GM10266 (cell line): ENCODE measurements at regions not wholly inside any gene's neighbourhood (a gene's known extent, or its start where the extent isn't known, plus 50 kb on each side); places are given as distances from the start of the nearest gene placed in this dataset.

Experiments used
- DNase-seq: peaks from one replicate; pipeline ENCODE4 v3.0.0; 2012; ENCODE audit errors: extremely low spot score
- TF ChIP-seq, protein P1 (sequence below): IDR thresholded peaks from 2 replicates; pipeline ENCODE4 v1.5.1; 2012; ENCODE audit warnings: mild to moderate bottlenecking, low read depth; ENCODE audit not compliant: control insufficient read depth, insufficient read depth; ENCODE audit errors: missing control alignments

DNA sequence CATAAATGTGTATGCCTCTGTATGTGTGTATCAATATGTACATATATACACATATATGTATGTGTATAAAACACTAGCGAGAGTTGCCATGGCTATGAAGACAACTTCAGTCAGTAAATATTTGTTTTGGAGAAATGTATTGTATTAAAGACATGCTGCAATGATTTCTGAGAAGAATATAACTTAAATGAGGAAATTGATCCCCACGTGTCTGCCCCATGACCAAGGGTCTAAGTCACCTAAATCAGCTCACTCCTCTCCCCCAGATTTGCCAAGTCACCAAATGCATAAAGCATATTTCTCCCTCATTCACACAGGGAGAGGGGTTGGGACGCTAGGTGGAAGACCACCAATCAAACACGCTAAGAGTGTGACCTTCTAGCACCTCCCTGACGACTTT, 58.3 kb upstream of the LYST start:
- TF ChIP-seq, protein P1, sequence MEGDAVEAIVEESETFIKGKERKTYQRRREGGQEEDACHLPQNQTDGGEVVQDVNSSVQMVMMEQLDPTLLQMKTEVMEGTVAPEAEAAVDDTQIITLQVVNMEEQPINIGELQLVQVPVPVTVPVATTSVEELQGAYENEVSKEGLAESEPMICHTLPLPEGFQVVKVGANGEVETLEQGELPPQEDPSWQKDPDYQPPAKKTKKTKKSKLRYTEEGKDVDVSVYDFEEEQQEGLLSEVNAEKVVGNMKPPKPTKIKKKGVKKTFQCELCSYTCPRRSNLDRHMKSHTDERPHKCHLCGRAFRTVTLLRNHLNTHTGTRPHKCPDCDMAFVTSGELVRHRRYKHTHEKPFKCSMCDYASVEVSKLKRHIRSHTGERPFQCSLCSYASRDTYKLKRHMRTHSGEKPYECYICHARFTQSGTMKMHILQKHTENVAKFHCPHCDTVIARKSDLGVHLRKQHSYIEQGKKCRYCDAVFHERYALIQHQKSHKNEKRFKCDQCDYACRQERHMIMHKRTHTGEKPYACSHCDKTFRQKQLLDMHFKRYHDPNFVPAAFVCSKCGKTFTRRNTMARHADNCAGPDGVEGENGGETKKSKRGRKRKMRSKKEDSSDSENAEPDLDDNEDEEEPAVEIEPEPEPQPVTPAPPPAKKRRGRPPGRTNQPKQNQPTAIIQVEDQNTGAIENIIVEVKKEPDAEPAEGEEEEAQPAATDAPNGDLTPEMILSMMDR = no peak
- no peak for DNase-seq

DNA sequence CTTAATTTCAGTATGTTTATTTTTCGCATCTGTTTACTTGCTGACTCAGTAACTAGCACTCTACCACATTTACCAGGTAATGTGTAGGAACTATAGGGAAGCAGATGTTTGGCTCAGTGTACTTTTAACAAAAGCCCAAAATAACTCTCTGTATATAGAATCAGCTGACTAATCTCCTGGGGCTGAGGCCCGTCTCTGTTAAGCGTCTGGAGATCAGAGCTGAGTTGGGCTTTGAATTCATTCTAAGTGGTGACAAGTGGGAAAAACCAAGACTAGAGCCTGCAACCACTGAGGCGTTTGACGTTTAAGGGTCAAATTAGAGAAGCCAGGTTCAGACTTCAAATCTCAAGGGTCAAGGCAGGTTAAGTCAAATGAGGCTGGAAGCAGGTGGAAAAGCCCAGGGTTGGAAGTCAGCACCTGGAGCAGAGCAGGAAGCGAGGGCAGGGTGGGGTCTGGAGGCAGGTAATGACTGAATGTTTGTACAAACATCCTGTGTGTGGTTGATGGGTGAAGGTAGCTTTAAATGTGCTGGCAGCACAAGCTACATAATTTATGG, 56.8 kb upstream of the LYST start:
- DNase-seq = no peak
- TF ChIP-seq, protein P1 = no peak

DNA sequence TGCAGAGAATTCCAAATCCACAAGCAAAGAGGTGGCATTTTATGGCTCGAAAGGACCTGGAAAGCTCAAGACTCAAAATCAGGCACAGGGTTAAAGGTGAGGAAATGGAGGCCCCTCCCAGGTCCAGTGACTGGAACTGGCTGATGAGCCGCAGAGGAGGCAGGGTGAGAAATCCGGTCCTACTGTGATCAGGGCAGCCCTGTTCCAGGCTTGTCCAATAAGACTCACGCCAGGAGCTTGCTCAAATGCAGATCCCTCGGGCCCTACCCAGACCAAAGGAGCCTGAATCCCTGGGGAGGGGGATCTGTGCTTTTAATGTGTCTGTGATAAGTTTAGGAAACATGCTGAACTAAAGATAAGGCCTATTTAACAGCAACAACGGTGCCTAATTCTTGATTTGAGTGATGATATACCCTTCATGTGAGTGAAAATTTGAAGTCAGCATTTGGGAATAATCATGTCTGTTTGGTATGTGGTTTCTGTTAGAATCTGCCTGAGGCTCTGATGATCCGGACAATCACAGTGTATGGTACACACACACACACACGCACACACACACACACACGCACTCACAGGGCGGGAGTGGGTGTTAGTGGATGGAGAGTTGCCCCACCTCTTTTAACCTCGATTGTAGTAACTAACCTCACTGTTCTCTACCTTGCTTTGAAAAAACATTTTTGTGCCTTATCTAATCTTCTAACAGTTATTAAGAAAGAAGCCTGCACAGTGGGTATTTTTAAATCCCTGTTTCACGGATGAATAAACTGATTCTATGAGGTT, 54.1 kb upstream of the LYST start:
- DNase-seq = no peak
- TF ChIP-seq, protein P1 = no peak

DNA sequence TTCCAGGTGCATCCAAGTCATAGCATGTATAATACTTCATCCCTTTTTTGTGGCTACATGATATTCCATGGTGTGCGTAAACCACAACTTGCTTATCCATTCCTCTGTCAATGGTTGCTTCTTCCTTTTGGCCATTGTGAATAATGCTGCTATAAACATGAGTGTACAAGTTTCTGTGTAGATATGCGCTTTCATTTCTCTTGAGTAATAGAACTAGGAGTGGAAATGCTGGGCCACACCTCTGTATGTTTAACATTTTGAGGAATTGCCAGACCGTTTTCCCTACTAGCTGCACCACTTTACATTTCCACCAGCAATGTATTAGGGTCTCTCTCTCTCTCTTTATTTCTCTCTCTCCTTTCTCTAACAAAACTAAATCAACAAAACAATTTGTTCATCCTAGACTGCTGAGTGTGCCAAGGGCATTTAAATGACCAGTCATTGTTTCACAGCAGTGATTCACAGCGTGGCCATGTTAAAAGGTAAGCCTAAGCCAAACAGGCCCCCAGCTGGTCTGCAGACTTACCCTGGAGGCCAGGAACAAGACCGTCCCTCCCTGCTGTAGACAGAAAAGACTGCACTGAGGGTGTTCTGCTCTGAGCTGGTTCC, 53.2 kb upstream of the LYST start:
- TF ChIP-seq, protein P1 = no peak

DNA sequence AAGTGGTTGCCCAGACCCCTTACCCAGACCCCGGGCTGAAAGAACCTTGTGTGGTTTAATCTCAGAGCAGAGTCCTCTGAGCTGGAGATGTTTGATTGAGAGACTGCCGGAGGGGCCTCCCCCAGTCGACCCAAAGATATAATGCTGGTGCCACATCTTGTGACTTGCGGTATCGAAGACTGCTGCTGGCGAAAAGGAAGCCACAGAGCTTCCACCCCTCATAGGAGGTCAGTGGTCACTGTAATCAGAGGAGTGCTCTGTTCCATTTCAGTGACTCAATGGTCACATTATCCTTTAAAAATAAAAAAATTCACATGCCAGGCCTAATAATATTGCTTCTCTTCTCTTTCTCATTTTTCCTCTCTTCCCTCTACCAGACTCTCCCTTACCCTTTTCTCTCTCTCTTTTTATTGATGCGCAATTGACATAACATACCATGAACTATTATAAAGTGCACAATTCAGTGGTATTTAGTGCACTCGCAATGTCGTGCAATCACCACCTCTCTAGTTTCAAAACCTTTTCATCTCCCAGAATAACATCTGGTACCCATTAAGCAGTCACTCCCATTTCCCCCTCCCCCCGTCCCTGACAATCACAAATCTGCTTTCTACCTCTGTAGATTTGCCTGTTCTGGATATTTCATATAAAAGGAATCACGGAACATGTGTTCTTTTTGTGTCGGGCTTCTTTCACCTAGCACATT, 52.6 kb upstream of the LYST start:
- no peak for DNase-seq

More for the DNA sequence above, 53.2 kb upstream of the LYST start:
- no peak for DNase-seq

DNA sequence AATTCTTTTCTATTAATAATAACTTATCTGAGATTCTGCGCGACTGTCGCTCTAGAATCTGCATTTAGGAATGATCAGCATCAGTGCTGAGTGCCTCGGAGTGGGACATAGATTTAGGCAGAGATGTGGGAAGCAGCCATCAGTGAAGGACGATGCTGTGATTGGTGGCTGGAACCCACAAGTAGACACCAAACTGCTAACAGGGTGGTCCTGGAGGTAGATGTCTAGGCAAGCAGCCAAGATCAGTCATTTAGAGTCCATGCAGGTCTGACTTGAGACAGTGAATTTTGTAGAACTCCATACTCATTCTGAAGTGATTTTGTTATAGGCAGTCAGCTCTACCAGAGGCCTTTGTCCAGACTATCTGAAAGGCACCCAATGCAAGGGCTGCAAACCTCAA, 51.8 kb upstream of the LYST start:
- DNase-seq = no peak
- TF ChIP-seq, protein P1 = no peak

More for the DNA sequence above, 52.6 kb upstream of the LYST start:
- TF ChIP-seq, protein P1 = no peak
